ENCODE measurements at regions not wholly inside any gene's neighbourhood (a gene's known extent, or its start where the extent isn't known, plus 50 kb on each side); places are given as distances from the start of the nearest gene placed in this dataset.
"Not testable (repeated sequence)": the region's sequence is repeated elsewhere in the genome, so short reads cannot be mapped to it uniquely, and the experiment has no call there.

DNA sequence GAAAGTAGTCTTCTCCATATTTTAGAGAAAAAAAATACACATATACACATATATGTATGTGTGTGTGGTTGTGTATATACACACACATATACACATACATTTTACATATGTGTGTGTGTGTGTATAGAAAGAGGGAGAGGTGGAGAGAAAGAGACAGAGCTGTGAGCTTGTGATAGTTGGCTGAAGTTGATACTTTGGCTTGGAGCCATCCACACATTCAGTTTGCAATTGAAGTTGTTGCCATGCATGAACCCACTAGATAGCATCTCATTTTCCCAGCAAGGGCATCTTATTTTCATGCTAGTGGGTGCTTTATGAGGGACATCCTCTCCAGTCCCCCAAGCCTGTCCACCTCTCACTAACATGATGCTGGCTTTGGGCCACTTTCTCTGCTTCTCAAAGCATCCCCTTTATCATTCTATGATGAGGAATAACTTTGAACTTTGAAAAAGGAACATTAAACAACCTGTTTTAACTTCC is 228.6 kb downstream of the ZNF621 start:
- DNase-seq (ENCODE audit: low read depth) = no peak

DNA sequence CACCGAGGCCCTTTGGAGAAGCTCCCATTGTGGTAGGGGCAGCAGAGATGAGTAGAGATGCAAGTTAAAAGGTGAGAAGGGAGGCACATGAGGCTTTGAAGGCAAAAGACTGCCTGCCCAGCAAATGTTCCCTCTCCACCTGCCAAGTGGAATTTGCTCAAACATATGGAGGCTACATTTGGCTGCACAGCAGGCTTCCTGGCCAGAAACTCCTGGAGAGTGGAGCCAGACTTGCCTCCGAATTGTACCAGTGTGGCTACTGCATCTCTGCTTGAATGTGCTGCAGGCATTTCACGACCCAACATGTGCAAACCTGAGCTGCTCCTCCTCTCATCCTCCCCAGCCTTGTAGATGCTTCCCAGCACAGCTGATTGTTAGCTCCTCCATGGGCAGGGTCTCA is 229.2 kb downstream of the ZNF621 start:
- DNase-seq (ENCODE audit: low read depth) = no peak

DNA sequence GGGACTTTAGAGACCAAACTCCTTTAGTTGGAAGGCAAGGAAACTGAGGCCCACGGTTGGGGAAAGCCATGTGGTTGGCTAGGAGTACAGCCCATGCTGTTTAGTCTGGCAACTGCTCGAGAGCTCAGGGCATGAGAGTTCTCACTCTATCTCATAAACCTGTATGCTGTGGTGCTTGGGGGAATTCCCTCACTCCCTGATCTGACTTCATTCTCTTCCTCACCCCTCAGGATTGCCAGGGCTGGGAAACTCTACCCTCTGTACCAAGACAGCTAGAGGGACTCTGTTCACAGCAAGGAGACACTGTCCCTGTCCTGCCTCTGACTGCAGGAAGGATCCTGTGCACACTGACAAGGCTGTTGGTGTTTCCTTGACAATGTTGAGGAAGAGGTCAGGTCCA is 230.2 kb downstream of the ZNF621 start:
- DNase-seq (ENCODE audit: low read depth) = no peak

DNA sequence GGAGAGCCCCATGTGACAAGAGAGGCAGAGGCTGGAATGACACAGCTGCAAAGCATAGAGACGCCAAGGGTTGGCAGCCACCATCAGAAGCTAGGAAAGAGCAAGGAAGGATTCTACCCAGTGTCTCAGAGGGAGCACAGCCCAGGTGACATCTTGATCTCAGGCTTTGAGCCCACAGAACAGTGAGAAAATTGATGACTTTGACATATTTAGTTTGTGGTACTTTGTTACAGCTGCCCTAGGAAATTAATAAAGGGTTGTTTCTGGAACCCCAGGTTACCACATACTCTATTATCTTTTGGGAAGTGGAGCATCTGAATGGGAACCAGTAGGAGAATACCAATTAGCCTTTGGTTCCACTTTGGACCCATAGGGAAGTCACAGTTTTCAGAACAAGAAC is 231.7 kb downstream of the ZNF621 start:
- DNase-seq (ENCODE audit: low read depth) = no peak

DNA sequence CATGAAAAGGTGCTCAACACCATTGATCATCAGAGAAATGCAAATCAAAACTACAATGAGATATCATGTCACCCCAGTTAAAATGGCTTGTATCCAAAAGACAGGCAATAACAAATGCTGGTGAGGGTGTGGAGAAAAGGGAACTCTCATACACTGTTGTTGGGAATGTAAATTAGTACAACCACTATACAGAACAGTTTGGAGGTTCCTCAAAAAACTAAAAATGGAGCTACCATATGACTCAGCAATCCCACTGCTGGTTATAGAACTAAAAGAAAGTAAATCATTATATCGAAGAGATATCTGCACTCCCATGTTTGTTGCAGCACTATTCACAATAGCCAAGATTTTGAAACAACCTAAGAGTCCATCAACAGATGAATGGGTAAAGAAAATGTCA is 238.0 kb downstream of the ZNF621 start:
- DNase-seq (ENCODE audit: low read depth) = not testable (repeated sequence)

DNA sequence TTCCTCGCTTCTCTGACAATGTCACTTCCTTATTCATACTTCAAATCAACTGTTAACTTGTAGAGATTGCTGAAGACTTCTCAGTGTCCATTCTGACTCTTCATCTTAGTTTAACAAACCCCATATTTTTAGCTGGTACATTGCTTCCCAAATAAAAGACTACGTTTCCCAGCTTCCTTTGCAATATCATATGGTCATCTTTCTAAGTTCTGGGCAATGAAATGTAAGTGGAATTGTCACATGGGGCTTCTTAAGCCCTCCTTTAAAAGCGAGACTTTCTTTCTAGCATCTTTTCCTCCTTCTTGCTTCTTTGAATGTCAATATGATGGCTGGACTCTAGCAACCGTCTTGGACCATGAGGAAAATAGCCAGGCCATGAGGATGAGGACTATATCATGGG is 239.0 kb downstream of the ZNF621 start:
- DNase-seq (ENCODE audit: low read depth) = no peak

DNA sequence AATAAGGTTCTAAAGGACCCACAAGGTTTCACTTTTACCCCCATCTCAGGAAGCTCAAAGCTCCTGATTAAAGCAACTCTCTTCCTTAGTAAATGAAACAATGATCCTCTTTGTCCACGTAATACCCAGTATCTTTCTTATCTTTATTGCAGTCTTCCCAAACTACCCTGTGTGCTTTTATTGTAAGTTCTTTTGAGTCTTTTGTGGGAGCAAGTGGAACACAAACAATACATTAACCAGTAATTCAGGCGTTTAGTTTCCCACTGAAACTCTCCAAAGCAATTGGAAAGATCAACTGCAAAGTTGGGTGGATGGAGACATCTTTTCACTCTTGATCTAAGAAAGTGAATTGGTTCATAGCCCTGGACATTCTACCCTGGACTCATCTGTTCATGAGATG is 240.0 kb downstream of the ZNF621 start:
- no peak for DNase-seq (ENCODE audit: low read depth)

DNA sequence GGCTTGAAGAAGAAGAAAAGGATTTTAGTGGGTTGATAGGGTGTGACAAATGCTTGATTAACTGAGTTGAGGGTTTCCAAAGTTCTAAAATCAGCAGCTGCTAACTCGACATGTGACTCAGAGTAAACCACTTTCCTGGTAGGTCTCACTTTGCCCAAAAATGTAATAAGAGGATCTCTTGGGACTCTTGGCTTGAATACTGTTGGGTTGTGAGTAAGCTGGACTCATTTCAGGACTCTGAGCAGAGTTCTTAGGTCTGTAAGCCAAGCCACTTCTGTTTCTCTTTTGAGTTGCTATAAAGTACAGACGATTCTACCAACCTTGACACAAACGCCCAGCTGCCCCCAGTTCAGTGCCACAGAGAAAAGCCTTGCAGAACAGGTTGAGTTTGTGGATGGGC is 241.1 kb downstream of the ZNF621 start:
- DNase-seq (ENCODE audit: low read depth) = no peak

DNA sequence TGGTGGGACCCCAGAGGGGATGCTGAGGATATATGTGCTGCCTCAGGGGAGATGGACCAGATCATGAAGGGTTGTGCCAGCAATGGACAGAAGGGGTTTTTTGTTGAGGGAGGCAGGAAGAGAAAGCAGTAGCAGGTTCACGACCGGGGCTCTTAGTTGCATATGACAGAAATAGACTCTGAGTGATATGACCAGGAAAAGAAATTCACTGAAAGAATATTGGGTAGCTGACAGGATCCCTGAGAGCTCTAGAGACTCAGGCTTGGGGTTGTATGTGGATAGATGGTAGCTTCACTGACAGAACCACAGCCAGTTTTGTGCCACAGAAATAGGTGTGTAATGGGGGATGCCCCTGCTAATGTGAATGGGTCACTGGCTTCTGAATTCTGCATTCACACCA is 241.6 kb downstream of the ZNF621 start:
- DNase-seq (ENCODE audit: low read depth) = no peak

DNA sequence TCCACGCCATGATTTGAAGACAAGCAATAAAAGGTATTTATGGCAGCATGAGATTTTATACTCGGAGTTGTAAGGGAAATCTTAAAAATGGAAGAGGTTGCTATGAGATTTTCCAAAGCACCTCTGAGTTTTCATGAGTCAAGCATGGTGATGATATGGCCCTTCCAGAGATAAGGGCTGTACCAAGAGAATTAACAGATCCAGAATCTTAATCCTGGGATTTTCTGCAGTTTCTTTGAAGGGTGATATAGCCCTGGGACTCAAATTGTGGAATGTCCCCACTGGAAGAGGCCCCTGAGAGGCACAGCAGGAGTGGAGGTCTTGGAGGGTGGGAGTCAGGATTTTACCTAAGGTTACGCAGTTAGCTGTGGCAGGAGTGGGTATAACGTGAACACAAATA is 243.3 kb downstream of the ZNF621 start:
- DNase-seq (ENCODE audit: low read depth) = no peak

DNA sequence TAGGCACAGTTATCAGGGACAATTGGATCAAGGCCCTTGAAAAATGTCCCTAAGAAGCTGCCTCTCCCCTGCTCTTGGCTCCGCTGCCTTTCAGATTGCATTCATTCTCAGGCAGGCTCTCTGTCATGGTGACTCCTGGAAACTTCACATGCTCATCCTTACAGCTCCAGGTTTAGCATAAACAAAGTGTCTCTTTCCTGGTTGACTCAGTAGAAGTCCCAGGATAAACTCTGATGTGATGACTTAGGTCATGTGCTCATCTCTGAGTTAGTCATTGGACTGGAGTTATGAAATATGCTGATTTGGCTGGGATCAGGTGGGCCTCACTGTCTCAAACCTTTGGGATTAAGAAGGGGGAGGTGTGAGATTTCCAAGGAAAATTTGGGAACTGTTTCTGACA is 243.8 kb downstream of the ZNF621 start:
- no peak for DNase-seq (ENCODE audit: low read depth)

DNA sequence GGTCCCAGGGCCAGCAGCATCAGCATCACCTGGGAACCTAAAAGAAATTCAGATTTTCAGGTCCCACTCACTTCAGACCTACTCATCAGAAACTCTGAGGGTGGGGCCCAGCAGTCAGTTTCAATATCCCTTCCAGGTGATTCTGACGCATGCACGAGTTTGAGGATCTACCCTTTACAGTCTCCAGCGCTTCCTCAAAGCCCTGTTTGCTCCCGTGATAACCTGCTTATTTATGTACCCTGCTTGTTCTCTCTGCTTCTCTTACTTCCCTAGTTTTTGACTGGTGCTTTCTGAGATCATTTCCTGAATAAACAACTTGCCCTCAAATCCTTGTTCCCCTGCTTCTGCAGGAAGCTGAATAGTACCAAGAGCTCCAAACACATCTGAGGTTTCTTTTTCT is 245.3 kb downstream of the ZNF621 start:
- no peak for DNase-seq (ENCODE audit: low read depth)

DNA sequence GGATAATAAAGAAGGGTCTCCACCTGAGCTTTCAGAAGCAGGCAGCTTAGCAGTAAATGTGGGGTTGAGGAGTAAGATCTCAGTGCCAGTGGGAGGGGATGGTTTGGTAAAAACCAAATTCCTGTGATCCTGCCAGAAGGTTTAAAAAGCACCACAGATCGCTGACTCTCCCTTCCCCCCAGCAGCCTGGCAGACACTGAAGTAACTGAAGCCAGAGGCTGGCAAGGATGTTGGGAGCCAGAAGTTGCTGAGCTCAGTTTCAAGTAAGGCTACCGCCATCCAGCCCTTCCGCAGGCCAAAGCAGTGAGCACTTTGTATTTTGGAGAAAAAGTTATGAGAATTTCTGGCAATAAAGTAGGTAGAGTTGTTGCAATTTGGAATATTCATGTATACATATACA is 246.4 kb downstream of the ZNF621 start:
- no peak for DNase-seq (ENCODE audit: low read depth)

DNA sequence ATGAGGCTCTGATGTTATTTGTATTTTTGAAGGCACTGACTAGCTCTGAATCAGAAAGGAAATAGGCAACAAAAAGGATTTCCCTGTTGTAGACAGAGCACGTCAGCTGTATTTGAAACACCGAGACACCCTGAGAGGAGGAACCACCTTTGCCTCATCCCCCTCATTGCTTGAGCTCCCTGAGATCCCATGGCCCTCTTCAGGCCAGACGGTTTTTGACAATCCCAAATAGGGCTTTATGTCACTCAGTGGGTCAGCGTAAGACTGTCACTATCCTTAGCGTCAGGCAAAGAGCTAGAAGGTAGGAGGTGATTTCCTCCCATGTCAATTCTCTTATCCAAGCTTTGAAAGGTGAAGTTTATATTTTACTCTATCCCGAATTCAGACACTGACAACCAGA is 254.3 kb downstream of the ZNF621 start:
- DNase-seq (ENCODE audit: low read depth) = no peak

DNA sequence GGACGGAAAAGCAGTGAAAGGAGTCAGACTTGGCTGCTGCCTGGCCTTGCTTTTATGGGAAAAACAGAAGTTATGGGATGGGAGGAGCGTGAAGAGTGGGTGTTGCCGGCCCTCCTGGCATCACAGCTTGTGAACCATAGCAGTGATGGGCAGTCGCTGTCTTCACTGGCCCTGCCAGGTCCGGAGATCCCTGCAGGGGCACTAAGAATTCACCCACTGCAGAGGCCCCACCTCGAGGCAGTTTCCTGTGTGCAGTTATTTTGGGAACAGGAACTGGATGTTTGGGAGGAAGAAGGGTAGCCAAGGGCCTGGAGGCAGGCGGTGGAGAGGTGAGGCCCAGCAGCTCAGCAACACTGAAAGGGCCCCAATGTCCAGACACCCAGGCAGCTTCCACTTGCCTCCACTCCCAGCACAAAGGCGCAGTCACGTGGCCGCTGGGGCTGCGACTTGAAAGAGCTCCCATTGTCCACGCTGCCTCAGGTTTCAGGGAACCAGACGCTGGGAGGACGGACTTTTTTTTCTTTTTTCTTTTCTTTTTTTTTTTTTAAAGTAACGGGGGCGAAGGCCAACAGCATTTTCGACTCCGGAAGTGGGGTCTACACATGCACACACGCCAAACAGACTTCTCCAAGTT is 255.6 kb downstream of the ZNF621 start:
- peak; percentile 59 for DNase-seq (ENCODE audit: low read depth)

DNA sequence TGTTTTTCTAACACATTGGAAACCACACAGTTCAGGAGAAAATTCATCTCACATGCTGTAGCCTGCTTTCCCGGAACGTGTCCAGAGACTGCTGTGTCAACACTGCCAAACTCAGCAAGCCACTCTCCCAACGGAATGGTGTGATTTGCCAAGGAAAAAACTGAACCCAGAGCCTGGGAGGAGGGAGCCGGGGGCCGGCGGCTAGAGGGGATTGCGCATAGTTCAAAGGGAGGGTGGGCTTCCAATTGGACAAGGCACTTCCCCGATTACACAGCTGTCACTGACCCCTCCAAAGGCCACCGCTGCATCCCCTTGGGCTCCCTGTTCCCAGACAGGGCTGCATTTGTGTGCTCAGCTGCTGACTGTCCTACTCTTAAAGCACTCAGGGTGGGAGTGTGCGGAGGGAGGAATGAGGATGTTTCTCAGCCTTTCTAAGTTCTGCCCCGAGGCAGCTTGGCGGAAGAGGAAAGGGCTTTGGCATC is 256.2 kb downstream of the ZNF621 start:
- no peak for DNase-seq (ENCODE audit: low read depth)

DNA sequence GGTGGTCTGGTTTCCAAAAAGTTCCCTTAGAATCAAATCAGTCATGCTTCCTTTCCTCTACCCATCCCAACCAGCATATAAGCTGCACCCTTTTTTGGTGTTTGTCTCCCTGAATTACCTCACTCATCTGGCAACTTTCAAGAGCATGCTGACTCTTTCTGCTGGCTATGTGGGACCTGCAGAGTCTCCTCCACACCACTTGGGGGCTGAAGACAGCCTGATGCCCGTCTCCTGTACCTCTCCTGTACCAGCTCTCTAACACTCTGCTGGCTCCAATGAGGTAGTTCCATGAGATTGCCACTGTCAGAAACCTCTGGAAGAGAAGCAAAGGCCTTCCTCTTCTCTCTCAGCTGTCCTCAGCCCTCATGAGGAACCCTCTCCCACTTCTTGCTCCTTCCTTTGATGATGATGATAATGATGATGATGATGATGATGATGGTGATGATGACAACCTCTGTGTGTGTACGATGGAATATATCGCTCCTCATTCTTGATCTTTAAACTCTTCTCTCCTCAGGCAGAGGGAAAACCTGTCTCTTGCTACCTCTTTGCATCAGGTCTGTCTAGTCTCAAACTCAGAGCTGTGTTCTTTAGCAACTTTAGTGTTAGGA is 257.5 kb downstream of the ZNF621 start:
- DNase-seq (ENCODE audit: low read depth) = no peak

DNA sequence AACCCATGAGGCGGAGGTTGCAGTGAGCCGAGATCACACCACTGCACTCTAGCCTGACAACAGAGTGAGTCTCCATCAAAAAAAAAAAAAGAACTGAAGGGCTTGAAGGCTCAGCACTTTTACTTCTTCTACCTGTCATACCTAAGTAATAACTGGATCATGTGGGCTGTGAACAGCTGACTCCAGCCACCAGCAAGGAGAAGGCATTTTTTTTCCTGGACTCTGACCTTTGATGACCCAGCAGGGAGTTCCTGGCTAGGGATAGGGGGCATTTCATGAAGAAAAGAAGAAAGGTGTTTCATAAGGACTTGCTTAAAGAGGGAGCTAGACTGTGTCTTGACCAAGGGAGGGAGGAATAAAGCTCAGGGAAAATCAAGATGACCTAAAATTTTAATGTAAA is 266.0 kb downstream of the ZNF621 start:
- DNase-seq (ENCODE audit: low read depth) = no peak

DNA sequence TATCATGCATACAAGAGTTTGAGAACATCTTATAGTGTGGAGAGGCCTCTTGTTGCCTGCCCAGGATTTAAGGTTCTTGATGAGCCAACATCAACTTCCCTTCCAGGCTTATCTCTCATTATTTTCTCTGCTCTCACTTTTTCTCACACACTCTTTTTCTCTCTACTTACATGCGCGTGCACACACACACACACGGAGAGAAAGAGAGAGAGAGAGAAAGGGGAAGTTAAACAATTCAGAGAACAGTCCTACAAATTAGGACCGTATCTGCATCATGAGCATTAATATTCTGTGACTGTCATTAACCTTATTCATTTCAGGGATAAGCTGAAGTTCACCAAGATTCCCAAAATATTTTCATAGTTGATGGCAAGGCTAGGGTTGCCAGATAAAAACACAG is 269.0 kb downstream of the ZNF621 start:
- no peak for DNase-seq (ENCODE audit: low read depth)

DNA sequence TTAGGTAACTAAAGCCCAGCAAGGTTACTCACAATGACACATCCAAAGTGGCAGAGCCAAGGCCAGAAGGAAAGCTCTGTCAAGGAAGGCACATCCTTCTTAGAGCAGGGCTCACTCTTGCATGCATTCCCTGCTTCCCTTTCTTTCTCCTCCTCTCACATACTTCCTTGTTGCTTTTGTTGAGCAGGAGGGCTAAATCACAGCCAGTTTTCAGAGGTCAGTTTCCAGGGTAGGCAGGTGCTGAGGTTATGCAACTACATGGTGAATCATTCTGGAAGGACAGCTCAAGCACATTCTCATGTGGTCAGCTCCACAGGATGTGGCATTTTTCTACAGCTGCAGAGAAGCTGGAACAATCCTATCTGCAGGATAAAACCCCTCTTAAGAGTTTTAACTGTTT is 275.6 kb downstream of the ZNF621 start:
- DNase-seq (ENCODE audit: low read depth) = peak; percentile 80

DNA sequence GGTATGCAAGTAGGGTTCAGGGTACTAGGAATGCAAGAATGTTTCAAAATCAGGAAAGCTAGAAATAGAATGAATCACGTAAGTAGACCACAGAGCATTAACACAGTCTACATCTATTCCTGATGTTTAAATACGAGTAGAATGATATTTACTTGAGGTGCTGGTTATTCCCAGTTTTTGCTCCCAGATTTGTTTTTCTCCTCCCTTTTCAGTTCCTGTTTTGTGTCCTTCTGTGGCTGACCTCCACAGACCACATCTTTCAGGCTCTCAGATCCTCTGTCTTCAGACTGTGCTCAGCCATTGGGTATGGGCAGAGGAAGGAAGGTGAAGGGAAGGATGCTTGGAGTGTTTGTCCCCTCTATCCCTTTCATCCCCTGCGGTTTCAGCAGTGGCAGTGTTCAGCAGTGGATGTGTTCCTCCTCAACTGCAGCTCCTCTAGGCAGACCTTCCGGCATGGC is 276.6 kb downstream of the ZNF621 start:
- no peak for DNase-seq (ENCODE audit: low read depth)

DNA sequence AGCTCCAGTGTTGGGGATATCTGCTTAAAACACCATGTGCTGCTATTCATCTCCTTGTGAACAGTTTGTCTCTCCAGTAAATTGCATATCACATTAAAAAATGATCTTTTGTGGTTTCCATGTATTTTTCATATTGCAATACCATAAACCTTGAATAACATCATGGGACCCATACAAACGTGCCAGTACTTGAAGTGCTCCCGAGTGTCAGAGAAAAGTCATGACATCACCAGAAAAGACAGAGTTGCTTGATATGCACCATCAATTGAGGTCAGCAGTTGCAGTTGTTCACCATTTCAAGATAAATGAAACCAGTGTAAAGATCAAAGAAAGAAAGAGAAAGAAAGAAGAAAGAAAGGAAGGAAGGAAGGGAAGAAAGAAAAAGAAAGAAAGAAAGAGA is 278.6 kb downstream of the ZNF621 start:
- no peak for DNase-seq (ENCODE audit: low read depth)

DNA sequence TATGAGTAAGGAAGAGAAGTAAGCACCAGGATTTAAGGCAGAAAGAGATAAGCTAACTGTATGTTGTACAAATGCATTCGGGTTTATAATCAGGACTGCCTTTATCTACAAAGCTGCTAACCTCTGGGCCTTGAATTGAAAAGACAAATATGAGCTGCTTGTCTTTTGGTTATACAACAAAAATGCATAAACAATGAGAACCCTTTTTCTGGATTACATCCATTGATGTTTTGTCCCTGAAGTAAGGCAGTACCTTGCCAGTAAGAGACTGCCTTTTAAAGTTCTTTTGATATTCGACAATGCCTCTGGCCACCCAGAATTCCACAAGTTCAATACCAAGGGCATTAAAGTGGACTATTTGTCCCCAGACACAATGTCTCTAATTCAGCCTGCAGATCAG is 280.7 kb downstream of the ZNF621 start:
- no peak for DNase-seq (ENCODE audit: low read depth)

DNA sequence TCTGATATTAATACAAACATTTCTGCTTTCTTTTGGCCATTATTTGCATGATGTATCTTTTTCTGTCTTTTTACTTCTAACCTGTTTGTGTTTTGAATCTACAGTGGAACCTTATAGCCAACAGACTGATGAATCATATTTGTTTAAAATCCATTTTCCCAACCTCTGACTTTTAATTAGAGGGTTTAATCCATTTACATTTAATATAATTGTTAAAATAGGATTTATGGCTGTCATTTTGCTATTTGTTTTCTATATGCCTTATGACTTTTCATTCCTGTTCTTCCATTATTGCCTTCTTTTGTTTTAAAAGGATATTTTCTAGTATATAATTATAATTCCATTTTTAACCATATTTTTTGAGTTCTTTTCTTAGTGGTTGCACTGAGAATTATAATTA is 286.1 kb downstream of the ZNF621 start:
- no peak for DNase-seq (ENCODE audit: low read depth)
